GM21723 (cell line): ENCODE measurements at regions not wholly inside any gene's neighbourhood (a gene's known extent, or its start where the extent isn't known, plus 50 kb on each side); places are given as distances from the start of the nearest gene placed in this dataset.

Source experiments
- ATAC-seq: cut with Tn5 transposase; IDR thresholded peaks from one replicate; pipeline ENCODE4 v1.9.1; 2021; ENCODE audit warnings: mild to moderate bottlenecking, moderate library complexity; ENCODE audit not compliant: unreplicated experiment

GRCh38 chr22:48025096-48025495, 1262.6 kb downstream of the TBC1D22A start:
- ATAC-seq = no peak

- no peak for ATAC-seq
Measured at GRCh38 chr22:48021991-48022401, 1259.5 kb downstream of the TBC1D22A start.

- ATAC-seq = no peak
Measured at GRCh38 chr22:48018346-48018745, 1255.9 kb downstream of the TBC1D22A start.

GRCh38 chr22:48015701-48016100, 1253.3 kb downstream of the TBC1D22A start:
- no peak for ATAC-seq

GRCh38 chr22:48004936-48005335, 1242.5 kb downstream of the TBC1D22A start:
- ATAC-seq = no peak

GRCh38 chr22:48004038-48004437, 1241.6 kb downstream of the TBC1D22A start:
- ATAC-seq = no peak

- ATAC-seq = no peak
Measured at GRCh38 chr22:48001101-48001500, 1238.7 kb downstream of the TBC1D22A start.

- no peak for ATAC-seq
Measured at GRCh38 chr22:47997612-47998011, 1235.2 kb downstream of the TBC1D22A start.

GRCh38 chr22:47997052-47997590, 1234.7 kb downstream of the TBC1D22A start:
- no peak for ATAC-seq

- ATAC-seq = no peak
Measured at GRCh38 chr22:47996446-47996857, 1234.0 kb downstream of the TBC1D22A start.

GRCh38 chr22:47995718-47996117, 1233.3 kb downstream of the TBC1D22A start:
- no peak for ATAC-seq

GRCh38 chr22:47995264-47995627, 1232.8 kb downstream of the TBC1D22A start:
- no peak for ATAC-seq

GRCh38 chr22:47994601-47995263, 1232.3 kb downstream of the TBC1D22A start:
- no peak for ATAC-seq

GRCh38 chr22:47994045-47994444, 1231.6 kb downstream of the TBC1D22A start:
- no peak for ATAC-seq

GRCh38 chr22:47990481-47990880, 1228.0 kb downstream of the TBC1D22A start:
- no peak for ATAC-seq

GRCh38 chr22:47987885-47988515, 1225.5 kb downstream of the TBC1D22A start:
- no peak for ATAC-seq

GRCh38 chr22:47976219-47976618, 1213.8 kb downstream of the TBC1D22A start:
- ATAC-seq = no peak

- no peak for ATAC-seq
Measured at GRCh38 chr22:47967831-47968230, 1205.4 kb downstream of the TBC1D22A start.

GRCh38 chr22:47966316-47966715, 1203.9 kb downstream of the TBC1D22A start:
- no peak for ATAC-seq

GRCh38 chr22:47965896-47966295, 1203.4 kb downstream of the TBC1D22A start:
- no peak for ATAC-seq

- ATAC-seq = no peak
Measured at GRCh38 chr22:47965066-47965465, 1202.6 kb downstream of the TBC1D22A start.

- ATAC-seq = no peak
Measured at GRCh38 chr22:47963660-47964059, 1201.2 kb downstream of the TBC1D22A start.
